Peyer's patch (tissue), 4 donors: ENCODE measurements at regions not wholly inside any gene's neighbourhood (a gene's known extent, or its start where the extent isn't known, plus 50 kb on each side); places are given as distances from the start of the nearest gene placed in this dataset.
"Not testable (repeated sequence)": the region's sequence is repeated elsewhere in the genome, so short reads cannot be mapped to it uniquely, and the experiment has no call there.

Experiments used
- DNase-seq, 3 donors: peaks; one replicate each; pipeline ENCODE4 v3.0.0-alpha.2; 2017 to 2019
- H3K27ac ChIP-seq, 4 donors: fragments of 200-600 bp; sonication (generic); one replicate each; pipeline ENCODE4 v1.5.1; 2016 to 2019
- H3K27me3 ChIP-seq, 2 donors: fragments of 200-600 bp; sonication (generic); one replicate each; pipeline ENCODE4 v1.5.1; 2019
- H3K36me3 ChIP-seq, 3 donors: fragments of 200-600 bp; sonication (generic); one replicate each; pipeline ENCODE4 v1.5.1; 2016 to 2019
- H3K4me1 ChIP-seq, 4 donors: fragments of 200-600 bp; sonication (generic); one replicate each; pipeline ENCODE4 v1.5.1; 2016 to 2019
- H3K4me3 ChIP-seq, 4 donors: fragments of 200-600 bp; sonication (generic); 1 replicate in 3 of 4; 2 replicates in 1 of 4; pipeline ENCODE4 v1.5.1; 2016 to 2019; ENCODE audit warnings: mild to moderate bottlenecking in 1 of 4
- H3K9me3 ChIP-seq, 4 donors: fragments of 200-600 bp; sonication (generic); one replicate each; pipeline ENCODE4 v1.5.1; 2016 to 2019; ENCODE audit warnings: mild to moderate bottlenecking in 1 of 4
- CTCF ChIP-seq, 6 experiments: fragments of 450-650 bp in 4 of 6; fragments of 200-600 bp in 2 of 6; sonication (generic) in 1 of 6; IDR thresholded peaks; one replicate each; pipeline ENCODE4 v1.5.1; 2017 to 2019; ENCODE audit warnings: antibody characterized with exemption in 6 of 6, mild to moderate bottlenecking in 3 of 6, moderate library complexity in 1 of 6
- POLR2A ChIP-seq, 2 donors: fragments of 450-650 bp; IDR thresholded peaks; one replicate each; pipeline ENCODE4 v1.5.1; 2017; ENCODE audit warnings: antibody characterized with exemption in 2 of 2, mild to moderate bottlenecking in 2 of 2, moderate library complexity in 2 of 2

- Histone ChIP-seq H3K4me1 (no peaks in the 10 kb centered on the region), H3K27me3 (no peaks in the 10 kb centered on the region), H3K36me3 (no peaks in the 10 kb centered on the region), H3K27ac (no peak overlapping the region), H3K9me3 (no peaks in the 10 kb centered on the region), H3K4me3 (no peak overlapping the region)
- no peak for DNase-seq
- TF ChIP-seq POLR2A (IDR thresholded peaks at IDR 0.05), result no peak
Measured at GRCh38 chr6:85287654-85288053, 162.2 kb upstream of the NT5E start.

DNA sequence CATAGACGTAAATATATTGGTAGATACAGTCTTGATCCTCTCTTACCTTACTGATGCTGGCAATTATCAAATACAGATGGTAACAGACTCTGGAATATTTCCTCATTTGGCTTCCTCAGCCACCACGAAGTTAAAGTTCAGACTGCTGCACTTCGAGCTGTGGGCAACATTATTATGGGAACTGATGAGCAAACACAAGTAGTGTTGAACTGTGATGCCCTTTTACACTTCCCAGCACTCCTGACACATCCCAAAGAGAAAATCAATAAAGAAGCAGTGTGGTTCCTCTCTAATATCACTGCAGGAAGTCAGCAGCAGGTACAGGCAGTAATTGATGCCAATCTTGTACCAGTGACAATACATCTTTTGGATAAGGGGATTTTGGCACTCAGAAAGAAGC is 162.7 kb upstream of the NT5E start:
- H3K27ac ChIP-seq, result no peak overlapping the region
- H3K36me3 ChIP-seq, result no peaks in the 10 kb centered on the region
- no peaks in the 10 kb centered on the region for H3K4me1 ChIP-seq
- no peak overlapping the region for H3K4me3 ChIP-seq
- DNase-seq, result no peak
- H3K9me3 ChIP-seq, result no peaks in the 10 kb centered on the region
- no peak for TF ChIP-seq POLR2A (IDR thresholded peaks at IDR 0.05)
- no peaks in the 10 kb centered on the region for H3K27me3 ChIP-seq

- H3K9me3 ChIP-seq, H3K4me1 ChIP-seq, H3K27ac ChIP-seq, DNase-seq, H3K36me3 ChIP-seq, H3K27me3 ChIP-seq, H3K4me3 ChIP-seq: not testable (repeated sequence)
Measured at GRCh38 chr6:85286507-85286906, 163.4 kb upstream of the NT5E start.

GRCh38 chr6:85285934-85286333 is 163.9 kb upstream of the NT5E start:
- Histone ChIP-seq H3K36me3 (no peaks in the 10 kb centered on the region), H3K9me3 (no peaks in the 10 kb centered on the region), H3K4me3 (no peak overlapping the region), H3K27me3 (no peaks in the 10 kb centered on the region), H3K27ac (no peak overlapping the region), H3K4me1 (no peaks in the 10 kb centered on the region)
- DNase-seq, result no peak
- no peak for TF ChIP-seq POLR2A (IDR thresholded peaks at IDR 0.05)
- TF ChIP-seq CTCF (IDR thresholded peaks at IDR 0.05), result no peak

- Histone ChIP-seq H3K27ac (no peak overlapping the region), H3K4me1 (no peaks in the 10 kb centered on the region)
- TF ChIP-seq CTCF (IDR thresholded peaks at IDR 0.05) (no peak), POLR2A (IDR thresholded peaks at IDR 0.05) (no peak)
Measured at GRCh38 chr6:85285114-85285513, 164.8 kb upstream of the NT5E start.

GRCh38 chr6:85283436-85283835 is 166.4 kb upstream of the NT5E start:
- TF ChIP-seq POLR2A (IDR thresholded peaks at IDR 0.05), result no peak
- no peak for TF ChIP-seq CTCF (IDR thresholded peaks at IDR 0.05)
- H3K4me3 ChIP-seq, result no peak overlapping the region
- no peaks in the 10 kb centered on the region for H3K9me3 ChIP-seq
- no peaks in the 10 kb centered on the region for H3K27me3 ChIP-seq
- no peaks in the 10 kb centered on the region for H3K36me3 ChIP-seq
- no peak for DNase-seq
- no peak overlapping the region for H3K27ac ChIP-seq
- no peaks in the 10 kb centered on the region for H3K4me1 ChIP-seq

More at GRCh38 chr6:85285114-85285513, 164.8 kb upstream of the NT5E start:
- no peaks in the 10 kb centered on the region for H3K27me3 ChIP-seq
- no peak overlapping the region for H3K4me3 ChIP-seq
- no peaks in the 10 kb centered on the region for H3K36me3 ChIP-seq
- DNase-seq, result no peak
- no peaks in the 10 kb centered on the region for H3K9me3 ChIP-seq

GRCh38 chr6:85278466-85279035 is 171.3 kb upstream of the NT5E start:
- DNase-seq, result no peak
- no peaks in the 10 kb centered on the region for H3K27me3 ChIP-seq
- TF ChIP-seq CTCF (IDR thresholded peaks at IDR 0.05) (no peak), POLR2A (IDR thresholded peaks at IDR 0.05) (no peak)
- no peak overlapping the region for H3K4me3 ChIP-seq
- no peaks in the 10 kb centered on the region for H3K36me3 ChIP-seq
- H3K27ac ChIP-seq, result no peak overlapping the region
- no peaks in the 10 kb centered on the region for H3K9me3 ChIP-seq
- no peaks in the 10 kb centered on the region for H3K4me1 ChIP-seq

GRCh38 chr6:85276026-85276425 is 173.9 kb upstream of the NT5E start:
- not testable (repeated sequence) for H3K36me3 ChIP-seq, H3K27ac ChIP-seq, DNase-seq, H3K4me1 ChIP-seq, H3K4me3 ChIP-seq, H3K27me3 ChIP-seq, H3K9me3 ChIP-seq
